Spinal cord (tissue), 9 donors: ENCODE measurements at regions not wholly inside any gene's neighbourhood (a gene's known extent, or its start where the extent isn't known, plus 50 kb on each side); places are given as distances from the start of the nearest gene placed in this dataset.

Source experiments
- DNase-seq, 6 donors: peaks; one replicate each; pipeline versions ENCODE4 v3.0.0 to v3.0.0-alpha.2; 2013 to 2015; ENCODE audit warnings: low spot score in 6 of 6, low read depth in 4 of 6
- H3K27ac ChIP-seq: one replicate; pipeline ENCODE4 v1.5.1; 2013; ENCODE audit warnings: low read depth, low read length, control low read depth
- H3K27me3 ChIP-seq: one replicate; pipeline ENCODE4 v1.6.1; 2013; ENCODE audit warnings: low read length; ENCODE audit not compliant: control insufficient read depth, insufficient read depth
- H3K36me3 ChIP-seq: one replicate; pipeline ENCODE4 v1.6.1; 2013; ENCODE audit warnings: low read length; ENCODE audit not compliant: control insufficient read depth, insufficient read depth
- H3K4me1 ChIP-seq: one replicate; pipeline ENCODE4 v1.6.1; 2013; ENCODE audit warnings: low read length; ENCODE audit not compliant: control insufficient read depth, insufficient read depth
- H3K4me3 ChIP-seq: one replicate; pipeline ENCODE4 v1.5.1; 2013; ENCODE audit warnings: low read depth, low read length, control low read depth
- H3K9me3 ChIP-seq: one replicate; pipeline ENCODE4 v1.6.1; 2013; ENCODE audit warnings: low read length; ENCODE audit not compliant: control insufficient read depth, insufficient read depth
- WGBS: methylation state at CpG from one replicate; pipeline ENCODE4 v1.1.5; 2013; ENCODE audit warnings: missing lambda C conversion rate; ENCODE audit not compliant: insufficient coverage; 5-methylcytosine and 5-hydroxymethylcytosine counted together
- donor health status: healthy.

DNA sequence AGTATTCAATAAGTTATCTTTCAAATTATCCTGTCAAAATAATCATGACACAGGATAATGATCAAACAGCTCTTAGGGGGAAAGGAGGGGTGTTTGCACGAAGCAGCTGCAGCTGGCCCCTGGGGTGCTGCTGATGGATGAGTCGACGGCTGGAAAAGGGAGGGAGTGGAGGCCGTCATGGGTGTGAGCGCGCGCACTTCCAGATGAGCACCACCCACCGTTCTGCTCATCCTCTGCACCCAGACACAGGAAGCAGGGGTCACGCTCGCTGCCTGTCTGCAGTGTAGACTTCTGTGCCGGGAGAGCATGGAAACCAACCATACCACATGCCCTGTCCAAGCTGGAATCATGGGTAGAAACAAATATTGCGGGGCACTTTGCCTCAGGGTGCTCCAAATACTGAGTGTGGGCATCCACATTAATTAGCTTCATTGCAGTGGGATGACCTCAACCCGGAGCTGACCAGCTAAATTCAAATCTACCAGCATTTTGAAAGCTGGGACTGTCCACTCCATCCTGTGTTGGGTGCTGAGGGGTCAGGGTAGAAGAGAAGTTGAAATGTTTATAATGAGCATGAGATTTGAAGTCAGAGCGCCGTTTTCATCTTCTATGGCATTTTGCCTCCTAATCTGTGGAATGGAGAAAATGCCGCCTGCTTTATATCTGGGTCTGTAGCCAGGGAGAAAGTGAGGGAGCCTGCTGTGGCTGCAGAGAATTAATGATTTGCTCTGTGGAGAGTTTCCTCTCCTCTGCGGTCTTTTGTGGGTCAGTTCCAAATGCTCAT is 802.4 kb downstream of the TBC1D22A start:
- no peak for DNase-seq
- Histone ChIP-seq H3K4me3 (no peak overlapping the region), H3K36me3 (no peaks in the 10 kb centered on the region), H3K27ac (no peak overlapping the region), H3K4me1 (no peaks in the 10 kb centered on the region), H3K9me3 (no peaks in the 10 kb centered on the region), H3K27me3 (no peaks in the 10 kb centered on the region)
- 79% methylated on average over 6 of the region's 17 CpGs for WGBS

- 89% methylated on average over 11 of the region's 12 CpGs for WGBS
- Histone ChIP-seq H3K4me1 (no peaks in the 10 kb centered on the region), H3K4me3 (no peak overlapping the region), H3K9me3 (no peaks in the 10 kb centered on the region), H3K27me3 (no peaks in the 10 kb centered on the region), H3K27ac (no peak overlapping the region), H3K36me3 (no peaks in the 10 kb centered on the region)
- no peak for DNase-seq
Measured at GRCh38 chr22:47564158-47564450, 801.7 kb downstream of the TBC1D22A start.

DNA sequence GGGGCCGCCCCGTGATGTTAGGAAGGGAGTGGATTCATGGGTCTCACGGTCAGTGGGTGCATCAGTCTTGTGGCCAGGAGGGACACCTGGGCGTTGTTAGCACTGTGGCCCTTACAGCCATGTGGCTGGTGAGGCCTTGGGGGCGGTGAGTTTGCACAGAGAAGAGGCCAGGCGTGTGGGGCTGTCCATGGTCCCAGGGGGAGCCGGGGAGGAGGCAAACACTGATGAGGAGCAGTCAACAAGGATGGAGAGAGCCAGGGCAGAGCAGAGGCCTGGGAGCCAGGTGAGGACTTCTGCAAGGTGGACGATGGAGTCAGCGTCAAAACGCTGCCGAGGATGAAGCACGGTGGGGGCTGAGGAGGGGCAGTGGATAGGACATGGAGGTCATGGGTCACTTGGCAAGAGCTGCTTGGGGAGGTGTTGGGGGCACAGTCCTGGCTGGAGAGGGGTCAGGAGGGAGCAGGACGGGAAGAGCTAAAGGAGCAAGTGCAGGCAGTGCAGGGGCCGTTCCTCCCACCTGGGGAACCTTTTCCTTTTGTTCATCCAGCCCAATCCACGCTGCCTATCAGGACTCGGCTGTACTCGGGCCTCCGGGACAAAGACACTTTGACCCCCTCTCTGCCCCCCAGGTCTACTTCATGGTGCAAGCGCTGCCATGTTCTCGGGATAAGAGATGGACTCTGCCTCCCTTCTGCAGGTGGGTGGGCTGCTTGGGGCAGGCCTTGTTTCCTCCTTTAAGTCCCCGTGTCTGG is 801.1 kb downstream of the TBC1D22A start:
- Histone ChIP-seq H3K4me1 (no peaks in the 10 kb centered on the region), H3K9me3 (no peaks in the 10 kb centered on the region), H3K27ac (no peak overlapping the region), H3K36me3 (no peaks in the 10 kb centered on the region), H3K27me3 (no peaks in the 10 kb centered on the region), H3K4me3 (no peak overlapping the region)
- WGBS = 86% methylated on average over 21 of the region's 21 CpGs
- no peak for DNase-seq

GRCh38 chr22:47561766-47562165 is 799.3 kb downstream of the TBC1D22A start:
- Histone ChIP-seq H3K36me3 (no peaks in the 10 kb centered on the region), H3K4me3 (no peak overlapping the region), H3K27me3 (no peaks in the 10 kb centered on the region), H3K27ac (no peak overlapping the region), H3K9me3 (no peaks in the 10 kb centered on the region), H3K4me1 (no peaks in the 10 kb centered on the region)
- DNase-seq = no peak
- no CpG with 5 or more reads among the region's 5 CpGs for WGBS

GRCh38 chr22:47561115-47561675 is 798.7 kb downstream of the TBC1D22A start:
- DNase-seq = no peak

DNA sequence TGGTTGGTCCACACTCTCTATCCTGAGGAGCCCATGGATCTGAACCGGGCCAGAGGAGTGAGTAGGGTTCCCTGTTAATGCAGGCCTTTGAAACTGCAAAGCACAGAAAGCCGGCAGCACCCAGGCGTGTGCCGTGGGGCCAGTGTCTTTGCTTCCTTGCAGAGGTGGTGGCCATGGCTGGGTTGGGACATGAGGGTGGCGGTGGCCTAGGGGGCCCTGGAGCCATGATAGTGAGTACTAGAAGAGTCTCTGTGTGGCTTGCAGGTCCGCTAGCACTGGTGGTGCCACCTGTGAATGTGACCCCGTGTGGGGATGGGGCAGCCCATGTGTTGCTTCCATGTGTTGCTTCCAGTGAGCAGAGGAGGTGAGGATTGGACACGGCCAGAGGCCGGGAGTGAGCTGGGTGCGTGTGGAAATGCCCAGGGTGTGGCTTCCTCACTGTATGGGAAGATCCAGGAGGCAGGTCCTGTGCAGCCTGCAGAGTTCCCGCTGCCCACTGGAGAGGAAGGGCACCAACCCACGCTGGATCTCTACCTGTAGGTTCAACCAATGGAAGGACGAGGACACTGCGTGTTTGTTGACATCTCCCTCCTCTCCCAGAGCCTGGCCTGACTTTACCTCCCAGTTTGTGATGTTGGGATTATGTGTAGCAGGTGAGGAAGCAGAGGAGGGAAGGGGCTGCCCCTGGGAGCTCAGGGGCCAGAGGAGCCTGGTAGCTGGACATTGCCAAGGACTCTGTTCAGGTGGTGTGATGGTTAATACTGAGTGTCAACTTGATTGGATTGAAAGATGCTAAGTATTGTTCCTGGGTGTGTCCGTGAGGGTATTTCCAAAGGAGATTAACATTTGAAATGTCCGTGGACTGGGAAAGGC is 796.6 kb downstream of the TBC1D22A start:
- WGBS = 96% methylated on average over 15 of the region's 16 CpGs
- no peaks in the 10 kb centered on the region for H3K4me1 ChIP-seq

More at GRCh38 chr22:47561115-47561675, 798.7 kb downstream of the TBC1D22A start:
- Histone ChIP-seq H3K27ac (no peak overlapping the region), H3K9me3 (no peaks in the 10 kb centered on the region), H3K4me3 (no peak overlapping the region), H3K36me3 (no peaks in the 10 kb centered on the region), H3K27me3 (no peaks in the 10 kb centered on the region), H3K4me1 (no peaks in the 10 kb centered on the region)
- 85% methylated on average over 6 of the region's 9 CpGs for WGBS

DNA sequence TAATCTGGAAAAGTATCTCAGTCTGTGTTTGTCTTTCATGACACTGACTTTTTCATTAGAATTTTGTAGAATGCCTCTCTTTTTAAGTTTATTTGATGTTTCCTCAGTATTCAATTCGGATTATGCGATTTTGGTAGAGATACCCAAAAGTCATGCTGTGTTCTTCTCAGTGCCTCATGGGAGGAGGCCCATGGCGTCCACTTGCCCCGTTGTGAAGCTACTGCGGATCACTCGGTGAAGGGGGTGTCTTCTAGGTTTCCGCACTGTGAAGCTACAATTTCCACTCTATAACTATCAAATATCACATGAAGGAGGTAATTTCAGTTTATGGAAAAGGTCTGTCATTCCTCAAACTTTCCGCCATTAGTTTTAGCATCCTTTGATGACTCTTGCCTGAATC is 794.0 kb downstream of the TBC1D22A start:
- H3K9me3 ChIP-seq = no peaks in the 10 kb centered on the region
- no peaks in the 10 kb centered on the region for H3K27me3 ChIP-seq
- H3K4me3 ChIP-seq = no peak overlapping the region
- H3K4me1 ChIP-seq = peaks cover 1% of the 10 kb centered on the region
- 80% methylated on average over 2 of the region's 8 CpGs for WGBS
- H3K27ac ChIP-seq = no peak overlapping the region
- H3K36me3 ChIP-seq = no peaks in the 10 kb centered on the region
- DNase-seq = no peak

More for the DNA sequence above, 796.6 kb downstream of the TBC1D22A start:
- no peak overlapping the region for H3K4me3 ChIP-seq
- H3K27ac ChIP-seq = no peak overlapping the region
- no peak for DNase-seq
- no peaks in the 10 kb centered on the region for H3K27me3 ChIP-seq
- H3K9me3 ChIP-seq = no peaks in the 10 kb centered on the region
- H3K36me3 ChIP-seq = no peaks in the 10 kb centered on the region

GRCh38 chr22:47553436-47553835 is 791.0 kb downstream of the TBC1D22A start:
- no peak for DNase-seq
- Histone ChIP-seq H3K4me1 (peaks cover 11% of the 10 kb centered on the region), H3K27ac (no peak overlapping the region), H3K36me3 (no peaks in the 10 kb centered on the region), H3K4me3 (no peak overlapping the region), H3K27me3 (no peaks in the 10 kb centered on the region), H3K9me3 (no peaks in the 10 kb centered on the region)
- 92% methylated on average over 7 of the region's 7 CpGs for WGBS

DNA sequence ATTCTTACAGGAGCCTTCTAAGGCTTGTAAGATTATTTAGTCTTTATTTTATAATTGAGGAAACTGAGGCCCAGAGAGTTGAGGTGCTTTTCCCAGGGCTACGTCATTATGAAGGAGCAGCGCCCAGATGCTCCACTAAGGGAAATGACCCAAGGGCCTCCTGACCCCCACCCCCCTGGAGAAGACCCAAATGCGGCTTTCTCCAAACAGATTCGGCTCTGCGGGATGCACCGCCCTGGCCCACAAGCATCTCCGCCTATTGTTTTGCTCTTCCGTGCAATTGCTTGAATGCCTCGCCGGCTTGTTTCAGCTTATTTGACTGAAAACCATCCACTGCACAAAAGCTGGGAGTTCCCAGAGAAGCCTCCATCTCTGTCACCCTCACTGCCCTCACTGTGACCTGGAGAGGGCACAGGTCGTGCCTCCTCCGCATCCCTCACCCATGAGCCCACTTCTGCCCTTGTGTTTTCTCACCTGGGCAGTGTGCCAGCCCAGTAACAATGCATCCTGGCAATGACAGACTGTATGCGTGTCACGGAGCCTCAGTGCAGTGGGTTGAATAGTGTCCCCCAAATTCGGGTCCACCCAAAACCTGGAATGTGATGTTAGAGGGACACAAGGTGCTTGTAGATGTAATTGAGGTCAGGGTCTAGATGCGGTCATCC is 790.2 kb downstream of the TBC1D22A start:
- H3K4me3 ChIP-seq = no peak overlapping the region
- no peaks in the 10 kb centered on the region for H3K36me3 ChIP-seq
- H3K27me3 ChIP-seq = no peaks in the 10 kb centered on the region
- H3K9me3 ChIP-seq = no peaks in the 10 kb centered on the region
- H3K4me1 ChIP-seq = peaks cover 11% of the 10 kb centered on the region
- DNase-seq = no peak
- WGBS = 69% methylated on average over 15 of the region's 16 CpGs
- no peak overlapping the region for H3K27ac ChIP-seq
